WTC11 (cell line): ENCODE measurements at regions not wholly inside any gene's neighbourhood (a gene's known extent, or its start where the extent isn't known, plus 50 kb on each side); places are given as distances from the start of the nearest gene placed in this dataset.

Experiments
- ATAC-seq: fragments of 200-7000 bp; cut with Tn5 transposase; 2 replicates; pipeline ENCODE4 v1.10.0; 2021; ENCODE audit warnings: mild to moderate bottlenecking, moderate library complexity
- CTCF ChIA-PET: fragments of 300-600 bp; sonication (Branson Sonifier 250); formaldehyde crosslinking; loops from one replicate; lab custom pipeline; 2021; ENCODE audit warnings: antibody characterized with exemption; lab: Charles Lee
- POLR2A ChIA-PET: fragments of 350-600 bp; sonication (Branson Sonifier 250); formaldehyde crosslinking; loops from one replicate; lab custom pipeline; 2021; ENCODE audit warnings: antibody characterized with exemption; lab: Charles Lee
- DNase-seq: peaks from one replicate; pipeline ENCODE4 v3.0.0; 2021; ENCODE audit warnings: low spot score
- H3K27ac Mint-ChIP-seq: 2 replicates; pipeline ENCODE4 v1.8.0; 2021; ENCODE audit warnings: mixed read lengths
- H3K27me3 Mint-ChIP-seq: 2 replicates; pipeline ENCODE4 v1.8.0; 2021; ENCODE audit warnings: low read depth, mild to moderate bottlenecking, moderate library complexity, mixed read lengths
- H3K36me3 Mint-ChIP-seq: 2 replicates; pipeline ENCODE4 v1.8.0; 2021; ENCODE audit warnings: mixed read lengths
- H3K4me1 Mint-ChIP-seq: 2 replicates; pipeline ENCODE4 v1.8.0; 2022; ENCODE audit warnings: mixed read lengths
- H3K4me3 Mint-ChIP-seq: 2 replicates; pipeline ENCODE4 v1.8.0; 2021; ENCODE audit warnings: mild to moderate bottlenecking, moderate library complexity, mixed read lengths
- H3K9me3 Mint-ChIP-seq: 2 replicates; pipeline ENCODE4 v1.8.0; 2021; ENCODE audit warnings: mixed read lengths
- CREB1 ChIP-seq: sonication (generic); formaldehyde crosslinking; IDR thresholded peaks from 2 replicates; pipeline ENCODE4 v1.8.0; 2023; ENCODE audit warnings: mild to moderate bottlenecking, missing genetic modification reagents
- ELF4 ChIP-seq: sonication (generic); formaldehyde crosslinking; IDR thresholded peaks from 2 replicates; pipeline ENCODE4 v1.8.1; 2022; ENCODE audit warnings: low read depth, mild to moderate bottlenecking, moderate library complexity, missing genetic modification reagents
- EMX1 ChIP-seq: fragments of 250-450 bp; sonication (Bioruptor Pico); IDR thresholded peaks from 2 replicates; pipeline ENCODE4 v1.8.0; 2021; ENCODE audit warnings: mild to moderate bottlenecking
- ESRRA ChIP-seq: sonication (generic); formaldehyde crosslinking; IDR thresholded peaks from 2 replicates; pipeline ENCODE4 v1.8.1; 2022; ENCODE audit warnings: mild to moderate bottlenecking, missing genetic modification reagents, borderline replicate concordance
- ETV6 ChIP-seq: sonication (generic); formaldehyde crosslinking; IDR thresholded peaks from 2 replicates; pipeline ENCODE4 v1.8.1; 2022; ENCODE audit warnings: mild to moderate bottlenecking, missing genetic modification reagents
- FOXJ3 ChIP-seq: sonication (generic); formaldehyde crosslinking; IDR thresholded peaks from 2 replicates; pipeline ENCODE4 v1.9.0; 2021; ENCODE audit warnings: missing genetic modification reagents, mild to moderate bottlenecking, borderline replicate concordance
- GRHL2 ChIP-seq: fragments of 250-450 bp; sonication (Bioruptor Pico); IDR thresholded peaks from 2 replicates; pipeline ENCODE4 v1.8.0; 2022; ENCODE audit warnings: mild to moderate bottlenecking, moderate library complexity; ENCODE audit not compliant: insufficient replicate concordance, severe bottlenecking
- JUN ChIP-seq: sonication (generic); formaldehyde crosslinking; IDR thresholded peaks from 2 replicates; pipeline ENCODE4 v1.8.0; 2023; ENCODE audit warnings: mild to moderate bottlenecking, missing genetic modification reagents
- NFYB ChIP-seq: sonication (generic); formaldehyde crosslinking; conservative IDR thresholded peaks from 2 replicates; pipeline ENCODE4 v1.8.0; 2022; ENCODE audit warnings: low read depth, missing genetic modification reagents
- NR2C2 ChIP-seq: sonication (generic); formaldehyde crosslinking; IDR thresholded peaks from 2 replicates; pipeline ENCODE4 v1.8.0; 2022; ENCODE audit warnings: mild to moderate bottlenecking, missing genetic modification reagents
- NR3C1 ChIP-seq: sonication (generic); formaldehyde crosslinking; conservative IDR thresholded peaks from 2 replicates; pipeline ENCODE4 v1.8.1; 2023; ENCODE audit warnings: low read depth, mild to moderate bottlenecking, missing genetic modification reagents
- TCF7 ChIP-seq: sonication (generic); formaldehyde crosslinking; IDR thresholded peaks from 2 replicates; pipeline ENCODE4 v1.8.0; 2022; ENCODE audit warnings: mild to moderate bottlenecking, low read depth, missing genetic modification reagents, moderate library complexity
- TEAD1 ChIP-seq: sonication (generic); formaldehyde crosslinking; IDR thresholded peaks from 2 replicates; pipeline ENCODE4 v1.8.0; 2022; ENCODE audit warnings: mild to moderate bottlenecking, missing genetic modification reagents
- TEAD4 ChIP-seq: sonication (generic); formaldehyde crosslinking; IDR thresholded peaks from 2 replicates; pipeline ENCODE4 v1.8.0; 2022; ENCODE audit warnings: mild to moderate bottlenecking, missing genetic modification reagents
- ZNF317 ChIP-seq: sonication (generic); formaldehyde crosslinking; IDR thresholded peaks from 2 replicates; pipeline ENCODE4 v1.8.1; 2023; ENCODE audit warnings: low read depth, mild to moderate bottlenecking, moderate library complexity, missing genetic modification reagents, borderline replicate concordance
- ZNF396 ChIP-seq: fragments of 250-450 bp; sonication (Bioruptor Pico); IDR thresholded peaks from 2 replicates; pipeline ENCODE4 v1.8.0; 2021; ENCODE audit warnings: mild to moderate bottlenecking, moderate library complexity, borderline replicate concordance
- ZNF416 ChIP-seq: fragments of 250-450 bp; sonication (Bioruptor Pico); IDR thresholded peaks from 2 replicates; pipeline ENCODE4 v1.9.0; 2021; ENCODE audit warnings: mild to moderate bottlenecking, inconsistent platforms
- TF ChIP-seq, protein P1 (sequence below): sonication (generic); formaldehyde crosslinking; IDR thresholded peaks from 2 replicates; pipeline ENCODE4 v1.8.0; 2022; ENCODE audit warnings: mild to moderate bottlenecking, missing genetic modification reagents
- TF ChIP-seq, protein P2 (sequence below): fragments of 250-450 bp; sonication (Bioruptor Pico); IDR thresholded peaks from 2 replicates; pipeline ENCODE4 v1.9.0; 2021; ENCODE audit warnings: mild to moderate bottlenecking, borderline replicate concordance
- TF ChIP-seq, protein P3 (sequence below): fragments of 250-450 bp; sonication (Bioruptor Pico); IDR thresholded peaks from 2 replicates; pipeline ENCODE4 v1.9.0; 2021; ENCODE audit warnings: mild to moderate bottlenecking
- TF ChIP-seq, protein P4 (sequence below): sonication (generic); formaldehyde crosslinking; conservative IDR thresholded peaks from 2 replicates; pipeline ENCODE4 v1.8.1; 2023; ENCODE audit warnings: mild to moderate bottlenecking, low read depth, missing genetic modification reagents, moderate library complexity

DNA sequence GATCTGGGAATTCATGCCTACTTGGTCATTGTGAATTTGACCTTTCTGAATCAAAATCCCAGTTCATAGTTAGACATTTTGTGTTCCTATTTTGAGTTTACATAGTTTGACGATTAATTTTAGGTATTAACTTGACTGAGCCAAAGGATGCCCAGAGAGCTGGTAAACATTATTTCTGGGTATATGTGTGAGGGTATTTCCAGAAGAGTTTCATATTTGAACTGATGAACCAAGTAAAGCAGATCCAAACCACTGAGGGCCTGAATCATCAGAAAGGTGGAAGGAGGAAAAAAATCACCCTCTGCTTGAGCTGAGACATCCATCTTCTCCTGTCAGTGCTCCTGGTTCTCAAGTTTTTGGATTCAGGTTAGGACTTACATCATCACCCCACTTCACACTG, 116.6 kb downstream of the CYSLTR2 start:
- ATAC-seq: no peak
- H3K9me3 Mint-ChIP-seq: peaks cover 31% of the 10 kb centered on the region
- POLR2A ChIA-PET: no interaction called here
- H3K27me3 Mint-ChIP-seq: peaks cover 4% of the 10 kb centered on the region; the same call in 1 of the 2 replicates
- peaks cover 4% of the 10 kb centered on the region for H3K4me1 Mint-ChIP-seq
- DNase-seq: no peak
- H3K36me3 Mint-ChIP-seq: peaks cover 29% of the 10 kb centered on the region
- H3K27ac Mint-ChIP-seq: no peak overlapping the region
- TF ChIP-seq FOXJ3 (CRISPR knock-in tag) (no peak), GRHL2 (no peak), TEAD1 (CRISPR knock-in tag) (no peak), ZNF416 (CRISPR knock-in tag) (no peak), ESRRA (CRISPR knock-in tag) (no peak), ELF4 (no peak), CREB1 (CRISPR knock-in tag) (no peak), NR3C1 (CRISPR knock-in tag) (no peak), ZNF317 (CRISPR knock-in tag) (no peak), ETV6 (CRISPR knock-in tag) (no peak)
- TF ChIP-seq, protein P1, sequence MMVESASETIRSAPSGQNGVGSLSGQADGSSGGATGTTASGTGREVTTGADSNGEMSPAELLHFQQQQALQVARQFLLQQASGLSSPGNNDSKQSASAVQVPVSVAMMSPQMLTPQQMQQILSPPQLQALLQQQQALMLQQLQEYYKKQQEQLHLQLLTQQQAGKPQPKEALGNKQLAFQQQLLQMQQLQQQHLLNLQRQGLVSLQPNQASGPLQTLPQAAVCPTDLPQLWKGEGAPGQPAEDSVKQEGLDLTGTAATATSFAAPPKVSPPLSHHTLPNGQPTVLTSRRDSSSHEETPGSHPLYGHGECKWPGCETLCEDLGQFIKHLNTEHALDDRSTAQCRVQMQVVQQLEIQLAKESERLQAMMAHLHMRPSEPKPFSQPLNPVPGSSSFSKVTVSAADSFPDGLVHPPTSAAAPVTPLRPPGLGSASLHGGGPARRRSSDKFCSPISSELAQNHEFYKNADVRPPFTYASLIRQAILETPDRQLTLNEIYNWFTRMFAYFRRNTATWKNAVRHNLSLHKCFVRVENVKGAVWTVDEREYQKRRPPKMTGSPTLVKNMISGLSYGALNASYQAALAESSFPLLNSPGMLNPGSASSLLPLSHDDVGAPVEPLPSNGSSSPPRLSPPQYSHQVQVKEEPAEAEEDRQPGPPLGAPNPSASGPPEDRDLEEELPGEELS (CRISPR knock-in tag): no peak
- TF ChIP-seq, protein P2, sequence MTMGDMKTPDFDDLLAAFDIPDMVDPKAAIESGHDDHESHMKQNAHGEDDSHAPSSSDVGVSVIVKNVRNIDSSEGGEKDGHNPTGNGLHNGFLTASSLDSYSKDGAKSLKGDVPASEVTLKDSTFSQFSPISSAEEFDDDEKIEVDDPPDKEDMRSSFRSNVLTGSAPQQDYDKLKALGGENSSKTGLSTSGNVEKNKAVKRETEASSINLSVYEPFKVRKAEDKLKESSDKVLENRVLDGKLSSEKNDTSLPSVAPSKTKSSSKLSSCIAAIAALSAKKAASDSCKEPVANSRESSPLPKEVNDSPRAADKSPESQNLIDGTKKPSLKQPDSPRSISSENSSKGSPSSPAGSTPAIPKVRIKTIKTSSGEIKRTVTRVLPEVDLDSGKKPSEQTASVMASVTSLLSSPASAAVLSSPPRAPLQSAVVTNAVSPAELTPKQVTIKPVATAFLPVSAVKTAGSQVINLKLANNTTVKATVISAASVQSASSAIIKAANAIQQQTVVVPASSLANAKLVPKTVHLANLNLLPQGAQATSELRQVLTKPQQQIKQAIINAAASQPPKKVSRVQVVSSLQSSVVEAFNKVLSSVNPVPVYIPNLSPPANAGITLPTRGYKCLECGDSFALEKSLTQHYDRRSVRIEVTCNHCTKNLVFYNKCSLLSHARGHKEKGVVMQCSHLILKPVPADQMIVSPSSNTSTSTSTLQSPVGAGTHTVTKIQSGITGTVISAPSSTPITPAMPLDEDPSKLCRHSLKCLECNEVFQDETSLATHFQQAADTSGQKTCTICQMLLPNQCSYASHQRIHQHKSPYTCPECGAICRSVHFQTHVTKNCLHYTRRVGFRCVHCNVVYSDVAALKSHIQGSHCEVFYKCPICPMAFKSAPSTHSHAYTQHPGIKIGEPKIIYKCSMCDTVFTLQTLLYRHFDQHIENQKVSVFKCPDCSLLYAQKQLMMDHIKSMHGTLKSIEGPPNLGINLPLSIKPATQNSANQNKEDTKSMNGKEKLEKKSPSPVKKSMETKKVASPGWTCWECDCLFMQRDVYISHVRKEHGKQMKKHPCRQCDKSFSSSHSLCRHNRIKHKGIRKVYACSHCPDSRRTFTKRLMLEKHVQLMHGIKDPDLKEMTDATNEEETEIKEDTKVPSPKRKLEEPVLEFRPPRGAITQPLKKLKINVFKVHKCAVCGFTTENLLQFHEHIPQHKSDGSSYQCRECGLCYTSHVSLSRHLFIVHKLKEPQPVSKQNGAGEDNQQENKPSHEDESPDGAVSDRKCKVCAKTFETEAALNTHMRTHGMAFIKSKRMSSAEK (CRISPR knock-in tag): no peak
- CTCF ChIA-PET: interaction anchor here (0.8 to 1.3 kb wide), 2 partner anchors 19 to 106 kb away, joined by 3 read pairs; no protein-coding TSS in a partner anchor
- H3K4me3 Mint-ChIP-seq: no peak overlapping the region

DNA sequence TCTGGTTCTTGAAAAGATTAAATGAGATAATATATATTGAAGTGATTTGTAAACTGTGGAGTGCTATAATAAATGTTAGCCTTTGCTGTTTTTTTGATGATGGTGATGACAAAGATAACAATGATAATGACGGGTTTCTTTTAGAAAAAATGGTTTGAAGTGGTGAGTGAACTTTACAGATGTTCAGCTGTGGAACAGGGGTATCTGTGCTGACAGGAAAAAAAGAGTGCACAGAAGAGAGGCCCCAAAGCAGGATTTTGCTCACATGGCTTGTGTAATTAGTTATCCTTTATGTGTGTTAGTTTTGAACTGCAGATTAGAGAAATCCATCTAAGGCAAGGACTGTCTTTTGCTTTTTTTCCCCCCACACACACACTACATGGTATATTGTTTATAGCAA, 119.2 kb downstream of the CYSLTR2 start:
- DNase-seq (no peak), ATAC-seq (no peak)
- H3K4me3 Mint-ChIP-seq: no peak overlapping the region
- H3K4me1 Mint-ChIP-seq: no peaks in the 10 kb centered on the region
- peaks cover 12% of the 10 kb centered on the region for H3K9me3 Mint-ChIP-seq
- no peak overlapping the region for H3K27ac Mint-ChIP-seq
- POLR2A ChIA-PET: no interaction called here
- TF ChIP-seq NFYB (CRISPR knock-in tag): no peak
- no peak for TF ChIP-seq TCF7 (CRISPR knock-in tag)
- no peak for TF ChIP-seq ZNF396 (CRISPR knock-in tag)
- no peak for TF ChIP-seq EMX1 (CRISPR knock-in tag)
- no peak for TF ChIP-seq NR2C2 (CRISPR knock-in tag)
- CTCF ChIA-PET: no interaction called here
- H3K27me3 Mint-ChIP-seq: peaks cover 4% of the 10 kb centered on the region; the same call in 1 of the 2 replicates
- H3K36me3 Mint-ChIP-seq: peaks cover 12% of the 10 kb centered on the region

DNA sequence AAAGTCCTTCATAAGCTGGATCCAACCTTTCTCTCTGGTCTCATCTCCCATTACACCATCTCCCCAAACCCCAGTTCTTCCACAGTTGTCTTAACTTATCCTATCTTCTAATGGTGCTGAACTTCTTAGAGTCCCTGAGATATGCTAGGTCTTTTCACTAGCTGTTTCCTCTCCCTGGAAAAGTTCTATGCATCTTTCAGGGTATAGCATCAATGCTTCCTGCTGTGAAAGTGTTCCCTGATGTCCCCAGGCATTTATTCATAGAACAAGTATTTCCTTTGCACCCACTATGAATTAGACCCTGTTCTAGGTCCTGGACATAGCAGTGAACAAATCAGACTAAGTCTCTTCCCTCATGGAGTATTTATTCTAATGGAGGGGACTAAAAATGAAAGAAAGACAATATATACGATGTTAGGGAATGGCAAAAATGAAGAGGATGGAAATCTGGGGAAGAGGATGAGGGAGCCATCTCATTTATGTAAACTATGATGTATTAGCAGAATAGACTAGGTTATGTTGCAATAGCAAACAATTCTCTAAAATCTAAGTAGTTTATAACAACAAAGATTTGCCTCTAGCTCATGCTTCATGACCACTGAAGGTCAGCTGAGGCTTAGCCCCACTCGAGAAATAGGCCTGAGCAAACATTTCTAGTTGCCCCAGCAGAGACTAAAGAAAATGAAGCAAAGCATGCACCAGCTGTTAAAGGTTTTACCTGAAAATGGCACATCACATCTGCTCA, 120.0 kb downstream of the CYSLTR2 start:
- ChIA-PET POLR2A (no interaction called here), CTCF (no interaction called here)
- H3K27me3 Mint-ChIP-seq: peaks cover 1% of the 10 kb centered on the region; the same call in 1 of the 2 replicates
- H3K4me1 Mint-ChIP-seq: no peaks in the 10 kb centered on the region
- no peak overlapping the region for H3K27ac Mint-ChIP-seq
- H3K4me3 Mint-ChIP-seq: no peak overlapping the region
- no peak for DNase-seq
- H3K36me3 Mint-ChIP-seq: peaks cover 4% of the 10 kb centered on the region
- no peak for ATAC-seq
- peaks cover 4% of the 10 kb centered on the region for H3K9me3 Mint-ChIP-seq
- no peak for TF ChIP-seq JUN
- TF ChIP-seq, protein P3, sequence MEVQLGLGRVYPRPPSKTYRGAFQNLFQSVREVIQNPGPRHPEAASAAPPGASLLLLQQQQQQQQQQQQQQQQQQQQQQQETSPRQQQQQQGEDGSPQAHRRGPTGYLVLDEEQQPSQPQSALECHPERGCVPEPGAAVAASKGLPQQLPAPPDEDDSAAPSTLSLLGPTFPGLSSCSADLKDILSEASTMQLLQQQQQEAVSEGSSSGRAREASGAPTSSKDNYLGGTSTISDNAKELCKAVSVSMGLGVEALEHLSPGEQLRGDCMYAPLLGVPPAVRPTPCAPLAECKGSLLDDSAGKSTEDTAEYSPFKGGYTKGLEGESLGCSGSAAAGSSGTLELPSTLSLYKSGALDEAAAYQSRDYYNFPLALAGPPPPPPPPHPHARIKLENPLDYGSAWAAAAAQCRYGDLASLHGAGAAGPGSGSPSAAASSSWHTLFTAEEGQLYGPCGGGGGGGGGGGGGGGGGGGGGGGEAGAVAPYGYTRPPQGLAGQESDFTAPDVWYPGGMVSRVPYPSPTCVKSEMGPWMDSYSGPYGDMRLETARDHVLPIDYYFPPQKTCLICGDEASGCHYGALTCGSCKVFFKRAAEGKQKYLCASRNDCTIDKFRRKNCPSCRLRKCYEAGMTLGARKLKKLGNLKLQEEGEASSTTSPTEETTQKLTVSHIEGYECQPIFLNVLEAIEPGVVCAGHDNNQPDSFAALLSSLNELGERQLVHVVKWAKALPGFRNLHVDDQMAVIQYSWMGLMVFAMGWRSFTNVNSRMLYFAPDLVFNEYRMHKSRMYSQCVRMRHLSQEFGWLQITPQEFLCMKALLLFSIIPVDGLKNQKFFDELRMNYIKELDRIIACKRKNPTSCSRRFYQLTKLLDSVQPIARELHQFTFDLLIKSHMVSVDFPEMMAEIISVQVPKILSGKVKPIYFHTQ: no peak
- TF ChIP-seq, protein P4, sequence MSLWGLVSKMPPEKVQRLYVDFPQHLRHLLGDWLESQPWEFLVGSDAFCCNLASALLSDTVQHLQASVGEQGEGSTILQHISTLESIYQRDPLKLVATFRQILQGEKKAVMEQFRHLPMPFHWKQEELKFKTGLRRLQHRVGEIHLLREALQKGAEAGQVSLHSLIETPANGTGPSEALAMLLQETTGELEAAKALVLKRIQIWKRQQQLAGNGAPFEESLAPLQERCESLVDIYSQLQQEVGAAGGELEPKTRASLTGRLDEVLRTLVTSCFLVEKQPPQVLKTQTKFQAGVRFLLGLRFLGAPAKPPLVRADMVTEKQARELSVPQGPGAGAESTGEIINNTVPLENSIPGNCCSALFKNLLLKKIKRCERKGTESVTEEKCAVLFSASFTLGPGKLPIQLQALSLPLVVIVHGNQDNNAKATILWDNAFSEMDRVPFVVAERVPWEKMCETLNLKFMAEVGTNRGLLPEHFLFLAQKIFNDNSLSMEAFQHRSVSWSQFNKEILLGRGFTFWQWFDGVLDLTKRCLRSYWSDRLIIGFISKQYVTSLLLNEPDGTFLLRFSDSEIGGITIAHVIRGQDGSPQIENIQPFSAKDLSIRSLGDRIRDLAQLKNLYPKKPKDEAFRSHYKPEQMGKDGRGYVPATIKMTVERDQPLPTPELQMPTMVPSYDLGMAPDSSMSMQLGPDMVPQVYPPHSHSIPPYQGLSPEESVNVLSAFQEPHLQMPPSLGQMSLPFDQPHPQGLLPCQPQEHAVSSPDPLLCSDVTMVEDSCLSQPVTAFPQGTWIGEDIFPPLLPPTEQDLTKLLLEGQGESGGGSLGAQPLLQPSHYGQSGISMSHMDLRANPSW (CRISPR knock-in tag): no peak
- no peak for TF ChIP-seq ZNF396 (CRISPR knock-in tag)
- TF ChIP-seq TEAD4 (CRISPR knock-in tag): no peak
- TF ChIP-seq EMX1 (CRISPR knock-in tag): no peak
